HEK293T (cell line): ENCODE measurements at regions not wholly inside any gene's neighbourhood (a gene's known extent, or its start where the extent isn't known, plus 50 kb on each side); places are given as distances from the start of the nearest gene placed in this dataset.

Experiments
- BHLHE40 ChIP-seq: fragments of 450-650 bp; IDR thresholded peaks from 2 replicates; pipeline ENCODE4 v1.6.1; 2016; ENCODE audit warnings: mild to moderate bottlenecking, moderate library complexity, borderline replicate concordance
- FOXK2 ChIP-seq: fragments of 450-650 bp; IDR thresholded peaks from 2 replicates; pipeline ENCODE4 v1.6.1; 2016; ENCODE audit warnings: mild to moderate bottlenecking
- FOXM1 ChIP-seq: fragments of 450-650 bp; IDR thresholded peaks from 2 replicates; pipeline ENCODE4 v1.6.1; 2017; ENCODE audit warnings: mild to moderate bottlenecking, borderline replicate concordance
- L3MBTL2 ChIP-seq: fragments of 450-650 bp; conservative IDR thresholded peaks from 2 replicates; pipeline ENCODE4 v1.6.1; 2016; ENCODE audit warnings: mild to moderate bottlenecking
- NFRKB ChIP-seq: fragments of 450-650 bp; IDR thresholded peaks from 2 replicates; pipeline ENCODE4 v1.6.1; 2016; ENCODE audit warnings: mild to moderate bottlenecking, moderate library complexity
- SP1 ChIP-seq: fragments of 450-650 bp; IDR thresholded peaks from 2 replicates; pipeline ENCODE4 v1.6.1; 2017
- SUZ12 ChIP-seq: fragments of 450-650 bp; IDR thresholded peaks from 2 replicates; pipeline ENCODE4 v1.6.1; 2016; ENCODE audit warnings: mild to moderate bottlenecking
- TARDBP ChIP-seq: fragments of 450-650 bp; IDR thresholded peaks from 2 replicates; pipeline ENCODE4 v1.6.1; 2016

GRCh38 chr11:119790476-119790875, 61.5 kb upstream of the NECTIN1 start:
- TF ChIP-seq SP1 (no peak), FOXK2 (no peak), BHLHE40 (no peak), NFRKB (no peak), L3MBTL2 (no peak), TARDBP (no peak), SUZ12 (no peak), FOXM1 (no peak)
